SKM-1 treated with dmso at 0.1 percent for 144 hours (cell line): ENCODE measurements at regions not wholly inside any gene's neighbourhood (a gene's known extent, or its start where the extent isn't known, plus 50 kb on each side); places are given as distances from the start of the nearest gene placed in this dataset.

ENCODE experiments used
- DNase-seq: peaks from one replicate; lab custom pipeline; 2025; ENCODE audit not compliant: unreplicated experiment; lab: John Stamatoyannopoulos, UW

GRCh38 chr16:5736209-5736930 lies 638.8 kb upstream of the EEF2KMT start:
- no peak for DNase-seq

- no peak for DNase-seq
These were observed 637.8 kb upstream of the EEF2KMT start for GRCh38 chr16:5735444-5735843.

GRCh38 chr16:5730783-5731182 lies 633.2 kb upstream of the EEF2KMT start:
- no peak for DNase-seq

GRCh38 chr16:5722116-5722619 lies 624.6 kb upstream of the EEF2KMT start:
- no peak for DNase-seq

- no peak for DNase-seq
These were observed 617.6 kb upstream of the EEF2KMT start for GRCh38 chr16:5715155-5715554.

GRCh38 chr16:5709889-5710288 lies 612.3 kb upstream of the EEF2KMT start:
- DNase-seq: no peak

- no peak for DNase-seq
These were observed 608.6 kb upstream of the EEF2KMT start for GRCh38 chr16:5706211-5706610.

- DNase-seq: no peak
These were observed 606.7 kb upstream of the EEF2KMT start for GRCh38 chr16:5704271-5704670.

GRCh38 chr16:5693426-5693825 lies 595.8 kb upstream of the EEF2KMT start:
- DNase-seq: no peak

- no peak for DNase-seq
These were observed 584.4 kb upstream of the EEF2KMT start for GRCh38 chr16:5681966-5682365.

GRCh38 chr16:5678371-5678770 lies 580.8 kb upstream of the EEF2KMT start:
- no peak for DNase-seq

- DNase-seq: no peak
These were observed 573.8 kb upstream of the EEF2KMT start for GRCh38 chr16:5671421-5671820.

GRCh38 chr16:5670198-5670597 lies 572.6 kb upstream of the EEF2KMT start:
- DNase-seq: no peak

- no peak for DNase-seq
These were observed 571.0 kb upstream of the EEF2KMT start for GRCh38 chr16:5668553-5668952.

GRCh38 chr16:5665834-5666233 lies 568.2 kb upstream of the EEF2KMT start:
- DNase-seq: no peak

- no peak for DNase-seq
These were observed 556.2 kb upstream of the EEF2KMT start for GRCh38 chr16:5653789-5654188.

- DNase-seq: no peak
These were observed 555.4 kb upstream of the EEF2KMT start for GRCh38 chr16:5653041-5653440.

GRCh38 chr16:5649762-5650743 lies 552.5 kb upstream of the EEF2KMT start:
- no peak for DNase-seq

- DNase-seq: no peak
These were observed 549.5 kb upstream of the EEF2KMT start for GRCh38 chr16:5647051-5647450.

GRCh38 chr16:5643855-5644531 lies 546.4 kb upstream of the EEF2KMT start:
- no peak for DNase-seq

- no peak for DNase-seq
These were observed 544.8 kb upstream of the EEF2KMT start for GRCh38 chr16:5642436-5642835.
